ENCODE measurements at regions not wholly inside any gene's neighbourhood (a gene's known extent, or its start where the extent isn't known, plus 50 kb on each side); places are given as distances from the start of the nearest gene placed in this dataset.
A peak's percentile ranks its signal among the peaks of the same experiment; 100 is the strongest.

DNA sequence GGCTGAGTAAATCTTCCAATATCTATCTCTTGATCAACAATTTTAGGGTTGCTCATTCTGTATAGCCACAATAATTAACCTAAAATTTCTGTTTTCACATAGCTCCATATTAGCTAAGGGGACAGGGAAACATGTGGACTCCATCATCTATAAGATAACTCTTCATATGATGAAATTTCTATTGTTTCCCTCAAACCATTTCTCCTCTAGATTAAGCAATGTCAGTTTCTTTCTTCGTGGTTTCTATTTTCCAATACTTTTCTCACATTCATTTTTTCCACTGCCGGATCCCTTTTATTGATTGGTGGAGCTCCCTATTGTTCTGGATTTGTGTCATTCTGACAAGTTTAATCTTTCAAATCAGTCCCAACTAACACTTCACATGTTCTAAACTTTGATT lies 1221.3 kb upstream of the ZEB2 start:
- peaks cover 0 to 6% of the 10 kb centered on the region in 2 donors for H3K9me3 Mint-ChIP-seq
- H3K27me3 Mint-ChIP-seq = no peaks in the 10 kb centered on the region
- H3K27ac Mint-ChIP-seq = peak overlapping the region in 1 of 2 donors; percentile 48
- peaks cover 12% of the 10 kb centered on the region for H3K4me1 Mint-ChIP-seq
- no peak overlapping the region for H3K4me3 Mint-ChIP-seq
- ATAC-seq = no peak
- DNase-seq = no peak

- Mint-ChIP-seq H3K27ac (no peak overlapping the region), H3K4me3 (no peak overlapping the region), H3K9me3 (peaks cover 0 to 6% of the 10 kb centered on the region in 2 donors), H3K4me1 (peaks cover 12% of the 10 kb centered on the region), H3K27me3 (no peaks in the 10 kb centered on the region)
- ATAC-seq (no peak), DNase-seq (no peak)
These were observed 1220.4 kb upstream of the ZEB2 start for GRCh38 chr2:145740302-145740701.

DNA sequence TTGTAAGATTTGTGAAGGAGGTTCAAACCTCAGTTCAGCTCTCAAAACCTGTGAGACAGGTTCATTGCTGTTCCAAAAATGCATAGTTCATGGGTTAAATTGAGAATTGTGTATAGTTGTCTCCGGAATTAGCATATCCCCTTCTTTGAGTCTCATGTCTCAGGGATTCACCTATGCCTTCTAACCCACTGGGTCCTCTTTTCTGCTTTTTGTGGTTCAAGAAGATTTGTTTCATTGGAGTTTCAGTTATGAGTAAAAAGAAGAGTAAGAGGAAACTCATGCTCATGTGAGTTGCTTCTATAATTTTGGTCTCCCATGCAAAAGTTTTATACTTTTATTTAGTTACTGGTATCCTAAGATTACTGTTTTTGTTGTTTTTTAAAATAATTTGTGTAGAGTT lies 1219.8 kb upstream of the ZEB2 start:
- ATAC-seq = no peak
- H3K27me3 Mint-ChIP-seq = no peaks in the 10 kb centered on the region
- no peak for DNase-seq
- no peak overlapping the region for H3K27ac Mint-ChIP-seq
- H3K4me3 Mint-ChIP-seq = no peak overlapping the region
- H3K9me3 Mint-ChIP-seq = peaks cover 0 to 6% of the 10 kb centered on the region in 2 donors
- peaks cover 6% of the 10 kb centered on the region for H3K4me1 Mint-ChIP-seq

- H3K9me3 Mint-ChIP-seq = peaks cover 0 to 6% of the 10 kb centered on the region in 2 donors
- H3K4me3 Mint-ChIP-seq = no peak overlapping the region
- no peaks in the 10 kb centered on the region for H3K27me3 Mint-ChIP-seq
- no peak overlapping the region for H3K27ac Mint-ChIP-seq
- DNase-seq = no peak
- no peak for ATAC-seq
- H3K4me1 Mint-ChIP-seq = peaks cover 6% of the 10 kb centered on the region
These were observed 1217.0 kb upstream of the ZEB2 start for GRCh38 chr2:145736871-145737270.

- no peak overlapping the region for H3K4me3 Mint-ChIP-seq
- no peak for ATAC-seq
These were observed 1211.5 kb upstream of the ZEB2 start for GRCh38 chr2:145731467-145731866.

GRCh38 chr2:145729993-145730770 lies 1210.3 kb upstream of the ZEB2 start:
- Mint-ChIP-seq H3K27me3 (peaks cover 9% of the 10 kb centered on the region), H3K4me3 (no peak overlapping the region), H3K4me1 (no peaks in the 10 kb centered on the region), H3K27ac (no peak overlapping the region), H3K9me3 (peaks cover 7 to 14% of the 10 kb centered on the region in 2 donors)
- ATAC-seq = no peak
- no peak for DNase-seq

More at GRCh38 chr2:145731467-145731866, 1211.5 kb upstream of the ZEB2 start:
- H3K4me1 Mint-ChIP-seq = no peaks in the 10 kb centered on the region
- H3K27me3 Mint-ChIP-seq = peaks cover 9% of the 10 kb centered on the region
- H3K9me3 Mint-ChIP-seq = peaks cover 4 to 14% of the 10 kb centered on the region in 2 donors
- DNase-seq = no peak
- H3K27ac Mint-ChIP-seq = no peak overlapping the region

DNA sequence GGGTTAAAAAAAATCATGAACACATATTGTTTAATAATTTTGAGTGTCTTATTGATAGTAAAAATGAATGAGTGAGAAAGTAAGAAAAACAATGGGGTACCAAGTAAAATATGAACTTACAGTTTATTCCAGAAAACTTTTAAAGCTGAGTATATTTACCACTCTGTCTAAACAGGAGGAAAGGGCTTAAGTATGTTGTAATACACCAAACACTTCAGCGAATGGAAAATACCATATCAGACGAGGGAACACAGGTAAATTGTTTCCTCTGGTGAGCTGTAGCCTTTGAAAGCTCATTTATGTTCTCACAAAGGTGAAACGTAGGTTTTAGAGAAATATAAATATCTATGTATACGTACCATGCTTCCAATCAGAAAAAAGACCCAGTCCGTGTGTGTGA lies 1209.6 kb upstream of the ZEB2 start:
- Mint-ChIP-seq H3K27ac (no peak overlapping the region), H3K27me3 (peaks cover 9% of the 10 kb centered on the region), H3K4me1 (no peaks in the 10 kb centered on the region), H3K4me3 (no peak overlapping the region), H3K9me3 (peaks cover 7 to 14% of the 10 kb centered on the region in 2 donors)
- DNase-seq (no peak), ATAC-seq (no peak)

DNA sequence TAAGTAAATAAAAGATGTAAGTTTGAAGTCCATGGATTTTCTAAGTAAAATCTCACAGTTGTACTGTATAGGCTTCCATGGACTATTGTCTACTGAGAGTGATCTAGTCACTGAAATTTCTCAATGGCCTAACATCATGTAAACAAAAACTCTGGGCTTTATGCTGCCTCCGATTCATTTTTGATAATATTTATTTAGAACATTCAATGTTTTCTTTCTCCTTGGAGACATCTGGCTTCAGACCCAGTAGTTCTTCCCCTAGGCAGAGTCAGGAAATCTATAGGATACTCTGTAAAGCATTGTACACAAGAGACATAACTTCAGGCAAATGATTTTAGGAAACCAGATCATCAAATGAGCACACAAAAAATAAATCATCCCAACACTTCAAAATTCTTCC lies 1208.6 kb upstream of the ZEB2 start:
- H3K27me3 Mint-ChIP-seq = peaks cover 9% of the 10 kb centered on the region
- peaks cover 7 to 14% of the 10 kb centered on the region in 2 donors for H3K9me3 Mint-ChIP-seq
- DNase-seq (no peak), ATAC-seq (no peak)
- H3K4me1 Mint-ChIP-seq = no peaks in the 10 kb centered on the region
- H3K4me3 Mint-ChIP-seq = no peak overlapping the region
- no peak overlapping the region for H3K27ac Mint-ChIP-seq

DNA sequence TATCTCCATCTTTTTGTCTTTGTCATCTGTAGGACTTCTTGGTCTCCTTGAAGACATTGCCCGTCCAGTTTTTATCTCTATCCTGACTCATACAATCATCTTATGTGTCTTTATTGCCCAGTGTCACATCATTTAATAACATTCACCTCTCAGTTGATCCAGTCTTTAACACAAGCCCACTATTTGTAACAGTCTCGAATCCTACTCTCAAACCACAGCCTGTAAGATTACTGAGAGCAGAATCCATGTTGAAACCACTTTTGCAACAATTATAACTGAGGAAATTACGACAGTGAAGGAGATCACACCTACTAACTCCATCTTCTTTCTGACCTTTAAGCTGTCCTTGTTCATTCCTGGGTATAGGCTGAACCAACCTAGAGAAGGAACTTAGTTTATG lies 1206.0 kb upstream of the ZEB2 start:
- no peak overlapping the region for H3K4me3 Mint-ChIP-seq
- no peak for ATAC-seq

DNA sequence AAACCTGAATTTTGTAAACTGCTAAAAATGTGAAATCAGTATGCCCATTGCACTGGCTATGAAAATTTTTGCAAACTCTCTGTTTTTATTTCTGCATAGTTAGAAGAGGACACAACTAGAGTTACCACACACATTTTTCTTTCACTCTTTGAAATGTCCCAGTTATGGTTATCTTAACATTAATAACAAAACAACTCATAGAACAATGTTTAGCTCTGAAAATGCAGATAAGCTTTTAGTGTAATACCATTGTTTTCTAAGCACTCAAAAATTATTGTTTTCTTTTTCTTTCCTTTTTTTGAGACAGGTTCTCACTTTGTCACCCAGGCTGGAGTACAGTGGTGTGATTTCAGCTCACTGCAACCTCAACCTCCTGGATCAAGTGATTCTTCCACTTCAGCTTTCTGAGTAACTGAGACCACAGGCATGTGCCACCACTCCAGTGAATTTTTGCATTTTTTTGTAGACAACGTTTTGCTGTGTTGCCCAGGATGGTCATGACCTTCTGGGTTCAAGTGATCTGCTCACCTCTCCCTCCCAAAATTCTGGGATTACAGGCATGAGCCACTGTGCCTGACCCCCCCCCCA lies 1204.5 kb upstream of the ZEB2 start:
- no peak overlapping the region for H3K27ac Mint-ChIP-seq
- no peak for ATAC-seq
- no peaks in the 10 kb centered on the region for H3K27me3 Mint-ChIP-seq
- H3K4me3 Mint-ChIP-seq = no peak overlapping the region
- H3K4me1 Mint-ChIP-seq = no peaks in the 10 kb centered on the region
- peaks cover 4 to 9% of the 10 kb centered on the region in 2 donors for H3K9me3 Mint-ChIP-seq
- DNase-seq = no peak

More for the DNA sequence above, 1206.0 kb upstream of the ZEB2 start:
- DNase-seq = no peak
- no peaks in the 10 kb centered on the region for H3K27me3 Mint-ChIP-seq
- no peaks in the 10 kb centered on the region for H3K4me1 Mint-ChIP-seq
- no peak overlapping the region for H3K27ac Mint-ChIP-seq
- peaks cover 4 to 9% of the 10 kb centered on the region in 2 donors for H3K9me3 Mint-ChIP-seq

DNA sequence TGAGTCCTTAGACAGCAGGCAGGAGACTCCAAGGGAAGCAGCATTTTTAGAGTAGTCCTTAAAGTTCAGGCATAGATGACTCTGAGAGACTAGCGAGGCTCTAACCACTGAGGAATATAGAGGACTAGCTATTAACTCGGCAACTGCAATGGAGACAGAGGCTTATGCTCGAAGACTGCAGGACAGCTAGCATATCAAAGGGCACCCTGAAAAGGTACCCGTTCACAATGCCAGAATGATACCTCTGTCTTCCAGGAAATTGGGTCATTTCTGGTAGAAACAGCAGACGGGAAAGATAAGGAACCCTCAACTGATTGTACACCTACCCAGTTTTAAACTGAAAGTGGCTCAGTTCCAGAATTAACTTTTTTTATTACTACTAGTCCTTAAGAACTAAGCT lies 1204.0 kb upstream of the ZEB2 start:
- DNase-seq (no peak), ATAC-seq (no peak)
- no peak overlapping the region for H3K4me3 Mint-ChIP-seq
- H3K4me1 Mint-ChIP-seq = no peaks in the 10 kb centered on the region
- no peak overlapping the region for H3K27ac Mint-ChIP-seq
- H3K9me3 Mint-ChIP-seq = peaks cover 4 to 9% of the 10 kb centered on the region in 2 donors
- no peaks in the 10 kb centered on the region for H3K27me3 Mint-ChIP-seq

GRCh38 chr2:145721681-145722080 lies 1201.8 kb upstream of the ZEB2 start:
- ATAC-seq = no peak
- H3K4me3 Mint-ChIP-seq = no peak overlapping the region
- H3K27ac Mint-ChIP-seq = no peak overlapping the region
- peaks cover 0 to 4% of the 10 kb centered on the region in 2 donors for H3K9me3 Mint-ChIP-seq
- no peaks in the 10 kb centered on the region for H3K4me1 Mint-ChIP-seq
- no peaks in the 10 kb centered on the region for H3K27me3 Mint-ChIP-seq
- no peak for DNase-seq

- no peak overlapping the region for H3K4me3 Mint-ChIP-seq
- no peak for ATAC-seq
- no peaks in the 10 kb centered on the region for H3K4me1 Mint-ChIP-seq
- no peaks in the 10 kb centered on the region for H3K27me3 Mint-ChIP-seq
- no peak for DNase-seq
- no peak overlapping the region for H3K27ac Mint-ChIP-seq
- H3K9me3 Mint-ChIP-seq = peaks cover 0 to 9% of the 10 kb centered on the region in 2 donors
These were observed 1195.7 kb upstream of the ZEB2 start for GRCh38 chr2:145715601-145716000.

GRCh38 chr2:145710303-145710702 lies 1190.4 kb upstream of the ZEB2 start:
- Mint-ChIP-seq H3K9me3 (peaks cover 0 to 16% of the 10 kb centered on the region in 2 donors), H3K27me3 (no peaks in the 10 kb centered on the region), H3K4me3 (no peak overlapping the region)

DNA sequence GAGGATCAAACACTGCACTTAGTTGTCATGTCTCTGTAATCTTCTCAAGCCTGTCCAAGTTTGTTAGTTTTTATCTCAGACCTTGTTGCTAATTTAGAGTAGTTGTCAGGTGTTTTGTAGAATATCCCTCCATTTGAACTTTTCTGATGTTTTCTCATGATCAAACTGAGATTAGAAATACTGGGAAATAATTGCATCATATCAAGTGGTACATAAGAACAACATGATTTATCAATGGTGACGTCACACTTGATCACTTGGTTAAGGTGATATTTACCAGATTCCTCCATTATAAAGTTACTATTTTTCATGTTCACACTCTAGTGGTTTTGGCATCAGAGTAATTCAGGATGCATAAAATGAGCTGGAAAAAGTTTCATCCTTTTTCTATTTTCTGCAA lies 1182.4 kb upstream of the ZEB2 start:
- Mint-ChIP-seq H3K27me3 (no peaks in the 10 kb centered on the region), H3K4me1 (no peaks in the 10 kb centered on the region), H3K9me3 (no peaks in the 10 kb centered on the region), H3K27ac (no peak overlapping the region), H3K4me3 (no peak overlapping the region)
- DNase-seq = no peak
- no peak for ATAC-seq

More at GRCh38 chr2:145710303-145710702, 1190.4 kb upstream of the ZEB2 start:
- DNase-seq (no peak), ATAC-seq (no peak)
- H3K4me1 Mint-ChIP-seq = no peaks in the 10 kb centered on the region
- no peak overlapping the region for H3K27ac Mint-ChIP-seq

- Mint-ChIP-seq H3K9me3 (no peaks in the 10 kb centered on the region), H3K4me3 (no peak overlapping the region), H3K4me1 (no peaks in the 10 kb centered on the region), H3K27ac (no peak overlapping the region), H3K27me3 (no peaks in the 10 kb centered on the region)
- DNase-seq (no peak), ATAC-seq (no peak)
These were observed 1173.1 kb upstream of the ZEB2 start for GRCh38 chr2:145692971-145693478.
